ENCODE measurements at regions not wholly inside any gene's neighbourhood (a gene's known extent, or its start where the extent isn't known, plus 50 kb on each side); places are given as distances from the start of the nearest gene placed in this dataset.

DNA sequence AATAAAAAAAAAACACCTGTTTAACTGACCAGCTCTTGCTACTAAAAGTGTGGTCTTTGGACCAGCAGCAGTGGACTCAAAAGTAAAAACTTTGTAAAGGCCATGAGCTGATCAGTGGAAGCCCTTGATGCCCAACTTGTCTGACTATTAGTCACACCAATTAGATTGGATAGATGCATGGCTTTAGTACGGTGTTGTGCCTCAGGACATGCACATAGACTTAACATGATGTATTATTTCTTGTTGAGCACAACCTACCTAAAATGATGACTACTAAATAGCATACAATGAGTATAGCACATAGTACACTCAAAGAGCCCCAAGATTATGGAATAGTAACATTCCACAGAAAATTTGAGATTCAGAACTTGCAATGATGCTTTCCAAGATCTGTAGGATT lies 95.1 kb upstream of the FIBIN start:
- H3K4me2 ChIP-seq (ENCODE audit: low read length, poor library complexity, severe bottlenecking) = no peak overlapping the region
- peaks cover 5% of the 10 kb centered on the region for H3K9me3 ChIP-seq (ENCODE audit: control insufficient read depth, low read length)
- no CpG with 5 or more reads among the region's 1 CpG for WGBS
- H3K4ac ChIP-seq (ENCODE audit: low read depth in 1 of 2, low read length in 2 of 2) = no peak overlapping the region
- H2BK120ac ChIP-seq (ENCODE audit: low read depth, low read length) = no peak overlapping the region
- H3K4me3 ChIP-seq (ENCODE audit: insufficient read depth in 1 of 2, low read depth in 1 of 2, low read length in 2 of 2) = no peak overlapping the region
- H3K14ac ChIP-seq (ENCODE audit: low read length in 2 of 2) = no peak overlapping the region
- H4K8ac ChIP-seq (ENCODE audit: low read length) = no peak overlapping the region
- no peaks in the 10 kb centered on the region for H3K27me3 ChIP-seq (ENCODE audit: control insufficient read depth in 1 of 2, insufficient read depth in 1 of 2, low read length in 2 of 2)
- no peak overlapping the region for H2BK5ac ChIP-seq (ENCODE audit: low read depth, low read length, poor library complexity, severe bottlenecking)
- no peak overlapping the region for H3K9ac ChIP-seq (ENCODE audit: low read length)
- H2BK12ac ChIP-seq (ENCODE audit: low read length in 2 of 2) = no peak overlapping the region
- no peak overlapping the region for H2AK5ac ChIP-seq (ENCODE audit: low read length, severe bottlenecking)
- no peaks in the 10 kb centered on the region for H3K36me3 ChIP-seq (ENCODE audit: control insufficient read depth in 1 of 2, insufficient read depth in 2 of 2, low read depth in 1 of 2, low read length in 2 of 2)
- no peak overlapping the region for H2AFZ ChIP-seq (ENCODE audit: low read depth, low read length)
- H3K23ac ChIP-seq (ENCODE audit: low read length in 2 of 2) = no peak overlapping the region
- no peak for DNase-seq
- H3K27ac ChIP-seq (ENCODE audit: low read length, poor library complexity, severe bottlenecking) = no peak overlapping the region
- no peak overlapping the region for H3K18ac ChIP-seq (ENCODE audit: low read depth in 1 of 2, low read length in 2 of 2)
- H2BK15ac ChIP-seq (ENCODE audit: low read depth, poor library complexity, severe bottlenecking) = no peak overlapping the region
- no peaks in the 10 kb centered on the region for H3K79me1 ChIP-seq (replicated peaks; ENCODE audit: low read length, poor library complexity, severe bottlenecking)
- H4K91ac ChIP-seq (ENCODE audit: low read length) = no peak overlapping the region
- H3K4me1 ChIP-seq (ENCODE audit: control insufficient read depth, insufficient read depth, low read depth, low read length) = no peaks in the 10 kb centered on the region

DNA sequence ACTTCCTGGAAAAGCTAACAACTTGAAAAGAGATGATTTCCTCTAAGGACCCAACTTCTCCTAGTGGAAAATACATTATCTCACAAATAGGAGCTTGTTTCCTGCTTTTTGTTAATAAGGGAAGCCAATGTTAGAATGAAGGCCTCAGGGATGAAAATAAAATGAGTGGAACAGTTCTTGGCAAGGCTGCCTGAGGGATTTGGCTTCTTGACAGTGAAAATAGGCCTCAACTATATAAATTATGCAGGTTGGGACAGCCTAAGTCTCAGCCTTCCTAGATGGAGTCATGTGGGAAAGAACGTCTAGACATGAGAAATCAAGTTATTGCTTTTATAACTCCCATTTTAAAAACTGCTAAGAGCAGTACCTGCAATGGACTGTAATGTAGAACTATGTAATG lies 92.8 kb upstream of the FIBIN start:
- Histone ChIP-seq H2BK12ac (ENCODE audit: low read length in 2 of 2) (no peak overlapping the region), H2BK15ac (ENCODE audit: low read depth, poor library complexity, severe bottlenecking) (no peak overlapping the region), H3K14ac (ENCODE audit: low read length in 2 of 2) (no peak overlapping the region), H2AK5ac (ENCODE audit: low read length, severe bottlenecking) (no peak overlapping the region), H3K18ac (ENCODE audit: low read depth in 1 of 2, low read length in 2 of 2) (no peak overlapping the region), H2BK5ac (ENCODE audit: low read depth, low read length, poor library complexity, severe bottlenecking) (no peak overlapping the region), H3K4me2 (ENCODE audit: low read length, poor library complexity, severe bottlenecking) (no peak overlapping the region), H3K27me3 (ENCODE audit: control insufficient read depth in 1 of 2, insufficient read depth in 1 of 2, low read length in 2 of 2) (no peaks in the 10 kb centered on the region), H3K9ac (ENCODE audit: low read length) (no peak overlapping the region), H3K4me3 (ENCODE audit: insufficient read depth in 1 of 2, low read depth in 1 of 2, low read length in 2 of 2) (no peak overlapping the region), H3K36me3 (ENCODE audit: control insufficient read depth in 1 of 2, insufficient read depth in 2 of 2, low read depth in 1 of 2, low read length in 2 of 2) (no peaks in the 10 kb centered on the region), H3K9me3 (ENCODE audit: control insufficient read depth, low read length) (no peaks in the 10 kb centered on the region), H4K91ac (ENCODE audit: low read length) (no peak overlapping the region), H3K4me1 (ENCODE audit: control insufficient read depth, insufficient read depth, low read depth, low read length) (no peaks in the 10 kb centered on the region), H4K8ac (ENCODE audit: low read length) (no peak overlapping the region), H2BK120ac (ENCODE audit: low read depth, low read length) (no peak overlapping the region), H2AFZ (ENCODE audit: low read depth, low read length) (no peak overlapping the region), H3K79me1 (replicated peaks; ENCODE audit: low read length, poor library complexity, severe bottlenecking) (no peaks in the 10 kb centered on the region), H3K23ac (ENCODE audit: low read length in 2 of 2) (no peak overlapping the region), H3K4ac (ENCODE audit: low read depth in 1 of 2, low read length in 2 of 2) (no peak overlapping the region), H3K27ac (ENCODE audit: low read length, poor library complexity, severe bottlenecking) (no peak overlapping the region)
- DNase-seq = no peak
- no CpG with 5 or more reads among the region's 1 CpG for WGBS

GRCh38 chr11:26904132-26904531 lies 89.8 kb upstream of the FIBIN start:
- DNase-seq = no peak
- Histone ChIP-seq H2BK120ac (ENCODE audit: low read depth, low read length) (no peak overlapping the region), H3K79me1 (replicated peaks; ENCODE audit: low read length, poor library complexity, severe bottlenecking) (no peaks in the 10 kb centered on the region), H3K18ac (ENCODE audit: low read depth in 1 of 2, low read length in 2 of 2) (no peak overlapping the region), H3K23ac (ENCODE audit: low read length in 2 of 2) (no peak overlapping the region), H3K9me3 (ENCODE audit: control insufficient read depth, low read length) (no peaks in the 10 kb centered on the region), H4K91ac (ENCODE audit: low read length) (no peak overlapping the region), H3K4me3 (ENCODE audit: insufficient read depth in 1 of 2, low read depth in 1 of 2, low read length in 2 of 2) (no peak overlapping the region), H2AFZ (ENCODE audit: low read depth, low read length) (no peak overlapping the region), H3K14ac (ENCODE audit: low read length in 2 of 2) (no peak overlapping the region), H3K27me3 (ENCODE audit: control insufficient read depth in 1 of 2, insufficient read depth in 1 of 2, low read length in 2 of 2) (no peaks in the 10 kb centered on the region), H3K4me2 (ENCODE audit: low read length, poor library complexity, severe bottlenecking) (no peak overlapping the region), H2BK12ac (ENCODE audit: low read length in 2 of 2) (no peak overlapping the region), H3K9ac (ENCODE audit: low read length) (no peak overlapping the region), H3K27ac (ENCODE audit: low read length, poor library complexity, severe bottlenecking) (no peak overlapping the region), H2BK5ac (ENCODE audit: low read depth, low read length, poor library complexity, severe bottlenecking) (no peak overlapping the region), H2AK5ac (ENCODE audit: low read length, severe bottlenecking) (no peak overlapping the region), H3K4me1 (ENCODE audit: control insufficient read depth, insufficient read depth, low read depth, low read length) (no peaks in the 10 kb centered on the region), H3K4ac (ENCODE audit: low read depth in 1 of 2, low read length in 2 of 2) (no peak overlapping the region), H4K8ac (ENCODE audit: low read length) (no peak overlapping the region), H3K36me3 (ENCODE audit: control insufficient read depth in 1 of 2, insufficient read depth in 2 of 2, low read depth in 1 of 2, low read length in 2 of 2) (no peaks in the 10 kb centered on the region), H2BK15ac (ENCODE audit: low read depth, poor library complexity, severe bottlenecking) (no peak overlapping the region)
- WGBS = 90% methylated on average over 1 of the region's 1 CpG

DNA sequence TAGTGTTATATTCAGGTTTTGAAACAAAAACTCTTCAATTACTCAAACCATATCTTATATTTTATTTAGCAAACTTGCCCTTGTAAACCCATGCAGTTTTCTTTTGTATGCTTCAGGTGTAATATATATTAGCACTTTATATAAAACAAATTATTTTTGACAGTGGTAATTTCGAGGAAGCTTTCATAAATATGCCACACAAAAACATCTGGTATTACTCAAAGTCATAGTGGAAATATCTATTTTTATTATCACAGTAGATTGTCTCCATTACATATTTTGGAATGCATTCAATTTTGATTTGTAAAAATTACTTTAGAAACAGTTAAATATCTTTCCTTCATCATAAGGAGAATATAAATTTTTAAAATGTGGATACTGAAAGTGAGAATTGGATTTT lies 89.1 kb upstream of the FIBIN start:
- no peak for DNase-seq
- no peak overlapping the region for H3K4me2 ChIP-seq (ENCODE audit: low read length, poor library complexity, severe bottlenecking)
- H4K8ac ChIP-seq (ENCODE audit: low read length) = no peak overlapping the region
- no CpG with 5 or more reads among the region's 1 CpG for WGBS
- no peaks in the 10 kb centered on the region for H3K36me3 ChIP-seq (ENCODE audit: control insufficient read depth in 1 of 2, insufficient read depth in 2 of 2, low read depth in 1 of 2, low read length in 2 of 2)
- H3K4ac ChIP-seq (ENCODE audit: low read depth in 1 of 2, low read length in 2 of 2) = no peak overlapping the region
- H3K4me3 ChIP-seq (ENCODE audit: insufficient read depth in 1 of 2, low read depth in 1 of 2, low read length in 2 of 2) = no peak overlapping the region
- H3K18ac ChIP-seq (ENCODE audit: low read depth in 1 of 2, low read length in 2 of 2) = no peak overlapping the region
- no peak overlapping the region for H3K23ac ChIP-seq (ENCODE audit: low read length in 2 of 2)
- no peak overlapping the region for H2AK5ac ChIP-seq (ENCODE audit: low read length, severe bottlenecking)
- peak overlapping the region; percentile 21 for H3K9ac ChIP-seq (ENCODE audit: low read length)
- no peak overlapping the region for H2BK120ac ChIP-seq (ENCODE audit: low read depth, low read length)
- H3K14ac ChIP-seq (ENCODE audit: low read length in 2 of 2) = no peak overlapping the region
- no peaks in the 10 kb centered on the region for H3K4me1 ChIP-seq (ENCODE audit: control insufficient read depth, insufficient read depth, low read depth, low read length)
- no peaks in the 10 kb centered on the region for H3K9me3 ChIP-seq (ENCODE audit: control insufficient read depth, low read length)
- no peaks in the 10 kb centered on the region for H3K79me1 ChIP-seq (replicated peaks; ENCODE audit: low read length, poor library complexity, severe bottlenecking)
- H2BK5ac ChIP-seq (ENCODE audit: low read depth, low read length, poor library complexity, severe bottlenecking) = no peak overlapping the region
- no peak overlapping the region for H4K91ac ChIP-seq (ENCODE audit: low read length)
- H3K27ac ChIP-seq (ENCODE audit: low read length, poor library complexity, severe bottlenecking) = no peak overlapping the region
- H2BK15ac ChIP-seq (ENCODE audit: low read depth, poor library complexity, severe bottlenecking) = no peak overlapping the region
- no peaks in the 10 kb centered on the region for H3K27me3 ChIP-seq (ENCODE audit: control insufficient read depth in 1 of 2, insufficient read depth in 1 of 2, low read length in 2 of 2)
- H2AFZ ChIP-seq (ENCODE audit: low read depth, low read length) = no peak overlapping the region
- no peak overlapping the region for H2BK12ac ChIP-seq (ENCODE audit: low read length in 2 of 2)

All from mesenchymal stem cell (in vitro differentiated cells and primary cell).